ENCODE measurements at regions not wholly inside any gene's neighbourhood (a gene's known extent, or its start where the extent isn't known, plus 50 kb on each side); places are given as distances from the start of the nearest gene placed in this dataset.
"Not testable (repeated sequence)": the region's sequence is repeated elsewhere in the genome, so short reads cannot be mapped to it uniquely, and the experiment has no call there.

GRCh38 chr7:17396692-17397091 lies 98.2 kb downstream of the AHR start:
- DNase-seq (ENCODE audit: extremely low read depth, low read depth), result no peak

- no peak for DNase-seq (ENCODE audit: extremely low read depth, low read depth)
Measured at GRCh38 chr7:17401791-17402627, 103.6 kb downstream of the AHR start.

GRCh38 chr7:17402628-17403278 lies 104.3 kb downstream of the AHR start:
- no peak for DNase-seq (ENCODE audit: extremely low read depth, low read depth)

DNA sequence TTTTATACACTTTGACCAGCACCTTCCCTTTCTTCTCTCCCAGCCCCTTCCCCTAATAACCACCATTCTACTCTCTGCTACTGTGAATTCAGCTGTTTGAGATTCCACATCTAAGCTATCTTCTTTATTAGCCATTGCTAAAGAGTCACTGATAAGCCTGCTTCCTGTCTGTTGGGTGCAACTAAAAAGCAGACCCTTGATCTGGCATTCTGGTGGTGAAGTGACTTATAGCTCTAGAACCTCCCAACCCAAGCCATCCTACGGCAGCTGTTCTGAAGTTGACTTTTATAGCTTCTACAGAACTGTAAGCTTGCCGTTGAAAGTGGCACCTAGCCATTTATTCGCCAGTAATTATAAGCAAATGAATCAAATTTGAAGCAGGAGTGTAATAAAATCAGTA lies 105.6 kb downstream of the AHR start:
- no peak for DNase-seq (ENCODE audit: extremely low read depth, low read depth)

DNA sequence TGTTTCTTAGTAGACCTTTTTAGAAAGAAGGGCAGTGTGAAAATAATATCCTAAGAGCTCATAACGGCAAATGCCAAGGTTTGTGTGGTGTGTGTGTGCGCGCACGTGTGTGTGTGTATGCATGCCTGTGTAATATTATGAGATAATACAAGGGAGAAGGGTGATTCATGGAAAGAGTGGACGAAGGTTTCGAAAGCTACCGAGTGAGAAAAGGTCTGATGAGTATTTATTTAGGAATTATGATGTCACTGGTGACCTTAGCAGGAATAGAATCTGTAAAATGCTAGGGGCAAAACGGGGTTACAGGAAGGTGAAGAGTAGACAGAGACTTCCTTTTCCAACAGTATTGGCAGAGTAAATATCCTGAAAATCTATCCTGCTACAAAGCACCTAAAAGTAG lies 107.3 kb downstream of the AHR start:
- peak; percentile 96 for DNase-seq (ENCODE audit: extremely low read depth, low read depth)

DNA sequence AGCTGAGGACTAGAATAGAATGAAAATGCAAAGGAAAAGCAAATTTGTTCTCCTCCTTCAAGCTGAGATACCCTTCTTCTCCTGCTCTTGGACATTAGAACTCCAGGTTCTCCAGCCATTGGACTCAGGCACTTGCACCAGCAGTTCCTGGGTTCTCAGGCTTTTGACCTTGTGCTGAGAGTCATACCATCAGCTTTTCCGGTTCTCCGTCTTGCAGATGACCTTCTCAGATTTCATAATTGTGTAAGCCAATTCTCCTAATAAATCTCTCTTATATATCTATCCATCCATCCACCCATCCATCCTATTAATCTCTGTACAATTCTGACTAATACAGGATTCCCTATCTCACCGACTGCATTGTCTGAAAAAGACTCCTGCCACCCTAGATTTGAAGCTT lies 108.3 kb downstream of the AHR start:
- peak; percentile 88 for DNase-seq (ENCODE audit: extremely low read depth, low read depth)

GRCh38 chr7:17407229-17407628 lies 108.8 kb downstream of the AHR start:
- no peak for DNase-seq (ENCODE audit: extremely low read depth, low read depth)

DNA sequence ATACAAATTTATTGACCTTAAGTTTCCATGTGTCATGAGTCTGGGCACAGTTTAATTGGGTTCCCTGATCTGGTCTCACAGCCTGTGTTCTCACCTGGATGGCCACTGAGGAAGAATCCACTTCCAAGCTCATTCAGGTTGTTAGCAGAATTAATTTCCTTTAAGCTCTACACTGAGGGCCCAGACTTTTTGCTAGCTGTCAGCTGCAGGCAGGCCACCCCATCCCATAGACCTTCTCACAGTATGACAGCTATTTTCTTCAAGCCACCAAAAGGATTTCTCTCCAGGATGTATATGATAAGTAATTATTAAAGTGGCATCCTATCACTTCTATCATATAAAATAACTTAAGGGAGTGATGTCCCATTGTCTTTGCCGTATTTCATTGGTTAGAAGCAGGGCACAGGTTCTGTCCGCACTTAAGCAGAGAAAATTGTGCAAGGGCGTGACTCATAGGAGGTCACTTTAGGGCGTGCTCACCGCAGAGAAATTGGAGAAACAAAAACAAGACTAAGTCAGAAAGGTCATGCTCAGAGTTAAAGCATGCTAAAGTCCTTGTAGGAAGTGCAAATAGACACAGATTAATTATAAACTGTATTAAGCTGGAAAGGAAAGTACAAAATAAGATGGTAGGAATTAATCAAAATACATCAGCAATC lies 109.9 kb downstream of the AHR start:
- DNase-seq (ENCODE audit: extremely low read depth, low read depth), result peak; percentile 96

GRCh38 chr7:17408904-17409290 lies 110.4 kb downstream of the AHR start:
- DNase-seq (ENCODE audit: extremely low read depth, low read depth), result no peak

- no peak for DNase-seq (ENCODE audit: extremely low read depth, low read depth)
Measured at GRCh38 chr7:17411922-17412321, 113.5 kb downstream of the AHR start.

GRCh38 chr7:17412883-17413282 lies 114.4 kb downstream of the AHR start:
- DNase-seq (ENCODE audit: extremely low read depth, low read depth), result no peak

DNA sequence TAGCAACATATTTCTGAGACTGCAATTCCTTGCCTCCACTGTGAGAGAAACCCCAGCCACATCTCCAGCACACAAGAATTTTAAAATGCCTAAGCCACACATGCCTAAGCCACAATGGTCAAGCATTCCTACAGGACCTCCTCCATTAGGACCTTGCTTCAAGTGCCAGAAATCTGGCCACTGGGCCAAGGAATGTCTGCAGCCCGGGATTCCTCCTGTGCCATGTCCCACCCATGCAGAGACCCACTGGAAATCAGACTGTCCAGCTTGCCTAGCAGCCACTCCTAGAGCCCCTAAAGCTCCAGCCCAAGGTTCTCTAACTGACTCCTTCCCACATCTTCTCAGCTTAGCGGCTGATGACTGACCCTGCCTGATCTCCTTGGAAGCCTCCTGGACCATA lies 117.5 kb downstream of the AHR start:
- no peak for DNase-seq (ENCODE audit: extremely low read depth, low read depth)

- DNase-seq (ENCODE audit: extremely low read depth, low read depth), result not testable (repeated sequence)
Measured at GRCh38 chr7:17420308-17421015, 122.0 kb downstream of the AHR start.

- no peak for DNase-seq (ENCODE audit: extremely low read depth, low read depth)
Measured at GRCh38 chr7:17421941-17422340, 123.5 kb downstream of the AHR start.

DNA sequence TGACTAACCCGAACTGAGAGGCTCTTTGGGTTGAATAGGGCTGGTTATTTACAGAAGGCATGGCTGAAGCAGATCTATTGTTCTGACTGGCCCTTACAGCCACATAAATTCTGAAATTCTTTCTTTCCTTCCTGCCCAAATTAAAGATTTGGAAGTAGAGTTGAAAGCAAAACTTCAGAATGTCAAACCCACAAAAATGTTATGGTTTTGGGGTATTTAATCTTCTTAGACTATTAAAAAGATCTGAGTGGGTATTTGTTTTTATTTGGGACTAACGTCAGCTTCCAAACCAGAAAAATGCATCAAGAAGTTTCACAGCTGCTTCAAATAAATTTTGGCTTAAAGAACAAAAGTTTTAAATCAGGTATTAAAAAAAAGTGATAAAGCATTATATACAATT lies 124.5 kb downstream of the AHR start:
- DNase-seq (ENCODE audit: extremely low read depth, low read depth), result no peak

DNA sequence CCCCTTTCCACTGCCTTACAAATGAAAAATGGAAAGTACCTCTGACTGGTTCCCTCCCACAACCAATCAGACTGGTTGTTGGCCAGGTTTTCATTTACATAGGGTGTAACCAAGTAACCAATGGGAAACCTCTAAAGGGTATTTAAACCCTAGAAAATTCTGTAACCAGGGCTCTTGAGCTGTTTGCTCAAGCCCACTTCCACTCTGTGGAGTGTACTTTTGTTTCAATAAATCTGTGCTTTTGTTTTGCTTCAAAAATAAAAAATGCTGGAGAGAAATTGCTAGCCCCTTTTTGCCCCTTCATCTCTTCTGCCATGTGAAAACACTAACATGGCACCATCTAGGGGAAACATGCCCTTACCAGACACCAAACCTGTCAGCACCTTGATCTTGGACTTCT lies 129.5 kb downstream of the AHR start:
- no peak for DNase-seq (ENCODE audit: extremely low read depth, low read depth)

DNA sequence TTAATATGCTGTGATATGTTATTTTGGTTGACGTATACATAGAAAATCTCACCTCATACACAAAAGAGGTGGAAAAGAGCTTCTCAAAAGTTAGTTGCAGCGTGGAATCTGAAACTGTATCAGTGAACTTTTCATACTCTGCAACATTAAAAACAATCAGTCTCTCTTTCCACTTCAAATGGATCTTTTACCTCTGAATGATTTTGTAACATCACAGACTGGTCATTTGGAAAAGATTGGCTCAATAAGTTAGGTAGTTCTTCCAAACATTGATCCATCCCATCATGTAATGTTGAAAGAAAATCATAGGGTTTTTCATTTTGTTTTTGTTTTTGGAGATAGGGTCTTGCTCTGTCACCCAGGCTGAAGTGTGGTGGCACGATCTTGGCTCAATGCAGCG lies 131.1 kb downstream of the AHR start:
- DNase-seq (ENCODE audit: extremely low read depth, low read depth), result no peak

DNA sequence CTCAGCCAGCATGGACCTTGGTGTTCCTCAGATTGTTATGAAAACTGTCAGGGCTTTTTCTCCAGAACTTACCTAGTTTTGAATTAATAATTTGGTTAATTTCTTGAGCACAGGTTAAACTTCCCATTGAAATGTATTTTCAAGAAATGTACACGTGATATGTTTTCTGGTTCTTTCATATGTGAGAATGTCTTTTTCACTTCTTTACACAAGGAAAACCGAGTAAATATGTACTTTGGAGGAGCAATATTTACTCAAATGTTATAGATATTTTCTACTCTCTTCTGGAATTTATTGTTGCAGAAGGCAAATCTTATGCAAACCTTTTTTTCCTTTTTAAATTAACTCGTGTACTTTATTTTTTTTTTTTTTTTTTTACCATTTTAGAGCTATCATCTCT lies 134.3 kb downstream of the AHR start:
- no peak for DNase-seq (ENCODE audit: extremely low read depth, low read depth)

DNA sequence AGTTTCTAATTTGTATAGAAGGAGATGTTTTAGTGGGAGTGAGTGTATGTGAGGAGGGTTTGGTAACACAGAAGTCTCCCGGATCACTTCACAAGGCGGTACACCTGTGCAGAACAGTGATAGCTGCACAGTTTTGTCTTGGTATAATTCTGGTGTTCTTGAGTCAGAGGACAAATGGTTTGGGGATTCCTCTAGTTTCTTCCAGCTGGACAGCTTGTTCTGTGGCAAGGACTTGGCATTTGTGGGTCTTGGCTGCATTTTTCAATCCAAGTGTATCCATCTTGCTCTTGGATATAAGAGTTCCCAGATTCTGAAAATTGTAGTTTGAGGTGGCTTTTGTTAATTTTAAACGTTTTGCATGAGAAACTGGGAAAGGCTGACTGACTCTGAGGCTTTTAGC lies 135.7 kb downstream of the AHR start:
- no peak for DNase-seq (ENCODE audit: extremely low read depth, low read depth)

GRCh38 chr7:17434841-17435692 lies 136.6 kb downstream of the AHR start:
- no peak for DNase-seq (ENCODE audit: extremely low read depth, low read depth)

Measured in NCI-H460 (cell line).